SH-SY5Y (cell line): ENCODE measurements at regions not wholly inside any gene's neighbourhood (a gene's known extent, or its start where the extent isn't known, plus 50 kb on each side); places are given as distances from the start of the nearest gene placed in this dataset.

Experiments
- GATA2 ChIP-seq: IDR thresholded peaks from 2 replicates; pipeline ENCODE4 v1.6.1; 2011; ENCODE audit warnings: mild to moderate bottlenecking, low read depth, low read length
- GATA3 ChIP-seq: IDR thresholded peaks from 2 replicates; pipeline ENCODE4 v1.6.1; 2011; ENCODE audit warnings: low read depth, mild to moderate bottlenecking, low read length, moderate library complexity

DNA sequence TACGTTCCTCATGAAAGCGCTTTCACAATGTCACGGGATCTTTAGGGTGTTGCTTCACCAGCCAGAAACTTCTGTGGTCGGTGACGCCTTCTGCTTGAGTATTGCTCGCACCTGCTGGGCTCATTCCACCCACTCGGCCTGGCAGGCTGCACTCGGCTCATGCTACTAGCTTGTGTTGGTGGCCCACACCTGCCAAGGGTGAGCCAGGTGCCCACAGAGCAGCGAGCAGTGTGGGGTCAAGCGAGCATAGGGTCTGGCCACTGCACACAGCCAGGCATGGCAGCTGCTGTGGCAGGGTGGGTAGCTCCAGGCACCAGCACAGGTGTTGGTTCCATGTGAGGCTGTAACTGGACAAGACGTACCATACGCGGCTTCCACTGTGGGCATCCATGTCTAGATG, 202.9 kb upstream of the CADM2 start:
- TF ChIP-seq GATA2 = no peak
- TF ChIP-seq GATA3 = no peak
